ENCODE measurements at regions not wholly inside any gene's neighbourhood (a gene's known extent, or its start where the extent isn't known, plus 50 kb on each side); places are given as distances from the start of the nearest gene placed in this dataset.

GRCh38 chr1:75058424-75058823 is 75.8 kb upstream of the LHX8 start:
- DNase-seq (ENCODE audit: extremely low read depth in 1 of 4, low spot score in 3 of 4) (no peak), FAIRE-seq (no peak), ATAC-seq (no peak)
- no peak overlapping the region for H3K27ac ChIP-seq (ENCODE audit: extremely low read depth, low read depth, low read length)
- ChIA-PET POLR2A (no interaction called here), CTCF (ENCODE audit: low intra/inter-chr PET ratio) (no interaction called here)
- in situ Hi-C loops (cut with MboI) (no loop called here), intact Hi-C loops (cut with micrococcal nuclease) (no loop called here)
- H3K79me2 ChIP-seq (ENCODE audit: control insufficient read depth, insufficient read depth, low read length) = no peaks in the 10 kb centered on the region
- H3K9ac ChIP-seq (ENCODE audit: insufficient read depth in 1 of 2, low read depth in 2 of 2, low read length in 2 of 2) = no peak overlapping the region
- H3K9me1 ChIP-seq (ENCODE audit: control insufficient read depth, insufficient read depth, low read length) = no peaks in the 10 kb centered on the region
- no peak overlapping the region for H3K4me3 ChIP-seq
- no peak overlapping the region for H3K4me2 ChIP-seq (ENCODE audit: insufficient read depth, low read length)
- no peak for TF ChIP-seq ZNF280A (IDR thresholded peaks at IDR 0.05; ENCODE audit: low read depth, partially characterized antibody)
- TF ChIP-seq SRSF9 (IDR thresholded peaks at IDR 0.05; ENCODE audit: borderline replicate concordance, low read depth, low read length) = no peak
- no peak for TF ChIP-seq FIP1L1 (IDR thresholded peaks at IDR 0.05; ENCODE audit: low read depth, low read length, poor library complexity, severe bottlenecking)
- TF ChIP-seq RFX5 (IDR thresholded peaks at IDR 0.05; ENCODE audit: low read depth, low read length) = no peak
- TF ChIP-seq WHSC1 (IDR thresholded peaks at IDR 0.05; ENCODE audit: low read length) = no peak
- no peak for TF ChIP-seq PHF20 (IDR thresholded peaks at IDR 0.05; ENCODE audit: partially characterized antibody)
- no peak for TF ChIP-seq MEIS2 (IDR thresholded peaks at IDR 0.05; ENCODE audit: partially characterized antibody)
- H2AFZ ChIP-seq (ENCODE audit: low read depth, low read length) = no peak overlapping the region
- no peaks in the 10 kb centered on the region for H3K4me1 ChIP-seq (replicated peaks in 1 of 2; ENCODE audit: control insufficient read depth in 2 of 2, insufficient read depth in 2 of 2, low read length in 2 of 2)
- H3K9me3 ChIP-seq (replicated peaks; ENCODE audit: control insufficient read depth, insufficient read depth, low read depth, low read length) = no peaks in the 10 kb centered on the region
- no peaks in the 10 kb centered on the region for H3K27me3 ChIP-seq (ENCODE audit: control insufficient read depth in 2 of 2, insufficient read depth in 2 of 2, low read length in 2 of 2)
- BruUV-seq (replicated peaks) = no TSS peak
- H3K36me3 ChIP-seq (ENCODE audit: control insufficient read depth, insufficient read depth, low read length) = no peaks in the 10 kb centered on the region
- no peaks in the 10 kb centered on the region for H4K20me1 ChIP-seq (replicated peaks; ENCODE audit: control insufficient read depth, insufficient read depth, low read length)

Data from K562 (cell line).